Endothelial cell of hepatic sinusoid (primary cell): ENCODE measurements at regions not wholly inside any gene's neighbourhood (a gene's known extent, or its start where the extent isn't known, plus 50 kb on each side); places are given as distances from the start of the nearest gene placed in this dataset.

Experiments
- in situ Hi-C: cut with HindIII; loops from 2 replicates; pipeline ENCODE4 v1.10.0; 2017; ENCODE audit warnings: low sequenced_read_pairs

DNA sequence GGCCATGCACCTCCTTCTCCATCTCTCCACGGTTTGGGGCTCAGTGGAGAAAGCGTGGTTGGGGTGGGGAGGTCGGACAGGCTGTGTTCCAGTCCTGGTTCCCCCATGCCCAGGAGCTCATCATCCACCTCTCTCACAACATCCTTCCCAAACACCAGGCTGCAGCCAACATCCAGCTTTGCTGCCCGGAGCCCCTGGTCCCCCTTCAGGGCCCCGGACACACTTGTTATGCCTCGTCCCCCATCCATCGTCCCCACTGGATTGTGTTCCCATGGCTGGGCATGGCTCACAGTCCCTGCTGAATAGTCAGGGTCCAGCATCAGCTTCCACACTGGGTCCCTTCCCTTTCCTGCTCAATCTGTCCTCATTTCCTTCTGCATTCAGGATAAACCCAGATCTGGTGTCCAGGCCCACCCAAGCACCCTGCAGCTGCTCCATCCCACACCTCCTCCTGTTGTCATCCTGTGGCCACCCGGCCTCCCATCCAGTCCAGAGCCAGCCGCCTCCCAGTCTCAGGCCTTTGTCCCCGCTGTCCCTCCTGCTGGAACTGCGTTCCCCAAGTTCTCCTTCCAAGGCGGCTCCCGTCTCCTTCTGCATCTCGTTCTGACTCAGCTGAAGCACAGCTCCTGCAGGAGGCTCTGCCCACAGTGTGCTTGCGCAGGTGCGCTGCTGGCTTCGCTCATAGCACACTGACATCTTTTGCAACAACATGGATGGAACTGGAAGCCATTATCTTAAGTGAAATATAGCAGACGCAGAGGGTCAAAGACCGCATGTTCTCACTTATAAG, 211.4 kb upstream of the RTL1 start:
- in situ Hi-C loops = no loop called here

DNA sequence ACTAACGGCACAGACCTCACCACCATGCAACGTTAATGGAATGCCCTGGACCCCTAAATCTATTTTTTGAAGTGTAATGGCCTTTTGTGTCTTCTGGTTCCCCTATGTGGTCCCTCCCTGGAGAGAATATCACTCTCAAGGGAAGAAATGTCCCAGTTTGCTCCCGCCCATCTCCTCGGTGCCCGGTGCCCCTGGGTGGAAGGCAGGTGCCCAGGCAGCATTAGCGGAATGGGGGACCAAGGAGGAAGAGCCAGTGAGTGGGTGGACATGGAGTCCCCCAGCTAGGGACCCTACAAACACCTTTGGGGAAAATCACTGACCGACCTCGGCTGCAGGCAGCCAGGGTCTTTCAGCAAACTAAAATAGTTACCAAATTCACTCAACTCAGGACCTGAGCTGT, 212.1 kb upstream of the RTL1 start:
- in situ Hi-C loops = no loop called here

DNA sequence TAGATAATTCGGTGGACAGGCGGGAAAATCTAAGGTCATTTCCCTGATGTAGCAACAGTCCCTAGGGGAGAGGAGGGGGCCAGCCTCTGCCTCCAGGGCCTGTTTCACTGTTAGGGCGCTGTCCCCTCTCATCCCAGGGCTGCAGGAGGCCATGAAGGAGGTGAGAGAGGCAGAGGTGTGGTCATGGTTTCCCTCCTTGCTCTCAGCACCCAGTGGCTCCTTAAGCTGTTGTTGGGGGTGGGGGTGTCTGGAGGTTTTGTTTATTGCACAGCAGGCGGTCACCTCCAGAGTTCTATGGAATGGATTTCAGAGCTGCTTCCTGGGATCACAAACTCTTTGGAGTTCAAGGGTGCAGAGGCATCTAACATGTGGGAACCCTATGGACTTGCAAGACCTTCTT, 212.5 kb upstream of the RTL1 start:
- in situ Hi-C loops = no loop called here

DNA sequence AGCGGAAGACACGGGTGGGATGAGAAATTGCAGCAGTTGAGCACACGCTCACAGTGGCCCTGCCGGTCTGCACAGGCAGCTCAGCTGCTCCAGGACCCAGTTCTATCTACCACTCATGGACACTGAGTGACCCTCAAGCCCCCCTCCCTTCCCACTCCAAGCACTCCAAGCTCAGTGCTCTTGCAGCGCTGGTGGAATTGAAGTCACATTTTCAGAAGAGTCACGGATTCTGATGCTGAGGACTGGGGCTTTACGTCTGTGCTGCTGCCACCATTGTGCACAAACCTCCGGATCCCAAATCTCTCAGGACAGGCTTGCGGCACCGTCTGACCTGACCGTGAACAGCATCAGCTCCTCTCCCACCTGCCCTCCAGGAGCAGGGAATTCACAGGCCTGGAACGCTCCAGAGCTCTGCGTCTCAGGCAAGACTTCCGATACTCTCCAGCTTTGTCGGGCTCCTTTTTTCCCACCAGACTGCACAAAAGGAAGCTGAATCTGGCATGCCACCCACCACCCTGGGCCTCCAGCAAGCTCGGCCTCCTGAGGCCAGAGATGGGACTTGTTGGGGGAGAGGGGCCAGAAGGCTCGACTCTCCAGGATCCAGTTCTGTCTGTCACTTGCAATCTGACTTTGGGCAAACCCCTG, 213.1 kb upstream of the RTL1 start:
- in situ Hi-C loops = no loop called here

DNA sequence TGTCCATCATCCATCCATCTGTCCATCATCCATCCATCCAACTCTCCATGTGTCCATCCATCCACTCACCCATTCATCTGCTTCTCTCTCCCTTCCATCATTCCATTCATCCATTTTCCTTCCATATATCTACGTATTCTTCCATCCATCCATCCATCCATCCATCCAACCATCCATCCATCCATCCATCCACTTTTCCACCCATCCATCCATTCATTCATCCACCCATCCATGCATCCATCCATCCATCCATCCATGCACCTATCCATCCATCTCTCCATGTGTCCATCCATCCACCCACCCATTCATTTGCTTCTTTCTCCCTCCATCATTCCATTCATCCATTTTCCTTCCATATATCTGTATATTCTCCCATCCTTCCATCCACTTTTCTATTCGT, 214.0 kb upstream of the RTL1 start:
- in situ Hi-C loops = no loop called here

DNA sequence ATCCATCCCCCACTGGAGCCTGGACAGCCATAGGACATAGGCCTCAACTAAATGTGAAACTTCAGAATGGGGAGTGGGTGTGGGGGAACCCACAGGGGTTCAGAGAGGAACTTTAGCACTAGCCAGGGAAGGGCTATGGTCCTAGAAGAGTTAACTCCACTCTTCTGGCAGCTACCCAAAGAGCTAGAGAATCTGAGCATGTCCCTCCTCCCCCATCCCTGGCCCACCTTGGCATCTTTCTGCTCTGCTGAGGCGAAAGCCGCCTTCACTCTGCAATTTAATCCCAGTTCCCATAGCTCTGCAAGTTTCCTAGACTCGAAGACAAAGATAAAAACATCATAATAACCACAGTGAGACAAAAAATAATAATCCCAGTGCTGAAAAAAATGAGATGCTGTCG, 214.7 kb upstream of the RTL1 start:
- in situ Hi-C loops = no loop called here

DNA sequence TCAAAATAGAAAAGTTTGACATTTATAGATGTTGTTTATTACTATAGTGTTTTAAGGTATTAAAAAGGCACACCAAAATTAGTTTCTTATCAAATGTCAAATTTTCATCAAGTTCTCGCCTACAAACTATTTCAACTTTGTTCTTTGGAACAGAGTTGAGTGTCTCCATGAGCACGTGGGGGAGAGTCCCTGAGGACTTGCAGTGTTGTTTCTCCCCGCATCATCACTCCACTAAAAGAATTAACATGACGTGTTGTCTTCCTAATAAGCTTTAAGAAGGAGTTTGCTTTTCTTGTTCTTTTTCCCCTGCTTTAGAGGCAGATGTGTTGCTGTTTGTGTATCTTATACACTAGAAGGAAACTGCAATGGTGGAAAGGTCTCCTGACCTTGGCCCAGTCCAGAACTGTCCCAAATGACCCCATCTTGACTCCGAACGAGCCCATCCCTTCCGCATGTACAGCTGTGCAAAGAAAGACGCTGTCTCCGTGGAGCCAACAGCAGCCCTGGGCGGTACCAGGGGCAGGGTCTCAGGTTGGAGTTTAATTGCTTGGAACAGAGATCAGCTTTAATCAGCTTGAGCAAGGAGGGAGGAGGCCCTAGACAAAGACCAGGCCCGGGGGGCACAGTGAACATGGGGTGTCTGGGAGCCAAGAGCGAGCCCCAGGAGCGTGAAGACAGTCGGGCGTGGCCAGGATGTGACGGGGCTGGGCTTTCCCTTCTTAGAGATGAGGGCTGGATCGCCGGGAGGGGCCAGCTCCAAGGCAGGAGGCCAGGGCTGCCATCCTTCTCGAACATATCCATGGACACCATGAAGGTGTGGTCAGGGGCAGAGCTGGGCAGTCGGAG, 215.4 kb upstream of the RTL1 start:
- in situ Hi-C loops = no loop called here

DNA sequence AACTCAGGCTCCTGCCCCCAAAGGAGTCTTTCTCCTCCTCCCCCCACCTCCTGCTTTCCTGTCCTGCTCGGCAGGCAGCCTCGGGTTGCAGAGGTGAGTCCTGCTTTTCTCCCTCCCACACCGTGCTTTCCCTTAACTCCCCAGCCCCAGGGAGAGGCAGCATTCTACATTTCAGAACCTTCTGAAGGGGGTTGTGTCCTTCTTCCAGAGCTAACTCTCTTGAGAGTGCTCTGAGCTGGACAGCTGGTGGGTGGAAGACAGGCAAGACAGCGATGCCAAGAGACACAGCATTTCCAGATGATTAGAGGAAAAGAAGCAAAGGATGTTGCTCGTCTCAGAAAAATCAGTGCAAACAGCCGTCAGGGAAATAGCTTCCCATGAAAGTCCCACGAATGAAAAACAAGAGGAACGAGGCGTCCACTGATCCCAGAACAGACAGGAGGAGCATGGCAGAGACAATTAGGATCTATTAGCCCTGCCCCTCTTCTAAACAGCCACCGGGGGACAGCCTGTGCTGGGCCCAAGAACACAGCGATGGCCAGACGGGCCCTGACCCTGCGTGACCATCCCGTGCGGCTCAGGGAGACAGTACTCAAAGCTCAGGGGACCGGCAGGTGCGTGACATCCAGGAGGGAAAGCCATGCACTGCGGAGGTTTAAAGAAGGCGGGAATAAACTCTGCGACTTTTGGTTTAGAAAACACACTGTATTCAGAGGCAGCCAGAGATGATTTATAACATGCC, 216.5 kb upstream of the RTL1 start:
- in situ Hi-C loops = no loop called here

DNA sequence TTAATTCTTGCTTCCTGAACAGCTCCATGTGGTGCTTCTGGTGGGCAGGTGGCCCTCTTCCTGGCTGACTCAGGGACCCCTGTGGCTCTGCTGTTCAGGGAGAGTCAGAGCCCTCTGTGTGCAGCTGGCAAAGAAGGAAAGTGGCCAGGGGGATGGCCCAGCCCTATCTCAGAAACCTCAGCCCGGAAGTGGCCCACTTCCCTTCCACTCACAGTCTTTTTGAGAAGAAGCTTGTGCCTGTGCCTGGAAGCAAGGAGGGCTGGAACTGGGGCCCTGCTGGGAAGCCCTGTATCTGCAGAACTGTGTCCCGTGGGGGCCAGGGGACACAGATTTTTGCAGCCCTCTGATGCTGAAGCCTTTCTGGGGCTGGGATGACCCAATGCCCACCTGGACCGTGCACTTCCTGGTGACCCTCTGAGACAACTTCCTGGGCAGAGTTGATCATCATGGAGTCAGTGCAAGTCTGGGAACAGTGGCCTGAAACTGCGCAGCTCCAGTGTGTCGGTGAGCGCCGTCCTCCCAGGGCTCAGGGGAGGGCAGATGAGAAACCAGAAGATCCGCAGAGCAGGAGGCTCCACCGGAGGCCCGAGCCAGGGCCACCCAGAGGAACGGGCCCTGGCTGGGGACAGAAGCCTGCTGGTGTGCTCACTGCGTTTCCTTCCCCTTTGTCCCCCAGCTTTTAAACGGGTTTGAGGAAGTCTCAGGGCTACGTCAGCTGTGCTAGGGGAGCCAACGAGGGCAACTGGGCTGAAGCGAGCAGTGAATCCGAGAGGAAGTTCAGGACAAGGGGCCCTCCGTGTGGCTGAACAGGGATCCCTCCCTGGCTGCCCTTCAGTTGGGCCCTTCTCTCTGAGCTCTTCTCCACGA, 217.4 kb upstream of the RTL1 start:
- in situ Hi-C loops = no loop called here

DNA sequence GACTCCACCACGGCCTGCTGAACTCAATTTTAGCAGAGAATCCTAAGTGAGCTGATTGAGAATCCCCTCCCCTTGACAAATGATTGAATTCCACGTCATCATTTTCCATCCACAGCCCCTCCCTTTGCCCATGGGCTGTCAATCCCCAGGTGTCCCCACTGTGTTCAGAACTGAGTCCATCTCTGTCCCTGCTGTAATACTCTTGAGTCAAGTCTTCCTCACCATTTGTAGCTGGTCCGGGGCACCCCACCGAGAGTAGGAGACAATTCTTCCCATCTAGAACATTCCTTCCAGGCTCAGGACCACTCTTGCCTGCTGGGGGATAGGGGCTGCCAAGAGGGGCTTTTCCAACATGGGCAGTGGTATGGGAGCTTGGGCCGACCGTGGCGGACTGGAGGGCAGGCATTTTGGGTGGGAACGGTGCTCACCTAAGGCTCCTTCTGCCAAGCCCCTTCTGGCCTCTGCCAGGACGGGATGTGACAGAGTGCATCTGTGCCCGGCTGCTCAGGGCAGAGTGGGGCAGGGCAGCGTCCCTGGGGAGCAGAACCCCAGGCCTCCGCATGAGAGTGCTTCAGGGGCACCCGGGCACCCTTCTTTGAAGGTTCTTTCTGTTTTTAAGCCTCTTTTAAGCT, 218.1 kb upstream of the RTL1 start:
- in situ Hi-C loops = no loop called here

DNA sequence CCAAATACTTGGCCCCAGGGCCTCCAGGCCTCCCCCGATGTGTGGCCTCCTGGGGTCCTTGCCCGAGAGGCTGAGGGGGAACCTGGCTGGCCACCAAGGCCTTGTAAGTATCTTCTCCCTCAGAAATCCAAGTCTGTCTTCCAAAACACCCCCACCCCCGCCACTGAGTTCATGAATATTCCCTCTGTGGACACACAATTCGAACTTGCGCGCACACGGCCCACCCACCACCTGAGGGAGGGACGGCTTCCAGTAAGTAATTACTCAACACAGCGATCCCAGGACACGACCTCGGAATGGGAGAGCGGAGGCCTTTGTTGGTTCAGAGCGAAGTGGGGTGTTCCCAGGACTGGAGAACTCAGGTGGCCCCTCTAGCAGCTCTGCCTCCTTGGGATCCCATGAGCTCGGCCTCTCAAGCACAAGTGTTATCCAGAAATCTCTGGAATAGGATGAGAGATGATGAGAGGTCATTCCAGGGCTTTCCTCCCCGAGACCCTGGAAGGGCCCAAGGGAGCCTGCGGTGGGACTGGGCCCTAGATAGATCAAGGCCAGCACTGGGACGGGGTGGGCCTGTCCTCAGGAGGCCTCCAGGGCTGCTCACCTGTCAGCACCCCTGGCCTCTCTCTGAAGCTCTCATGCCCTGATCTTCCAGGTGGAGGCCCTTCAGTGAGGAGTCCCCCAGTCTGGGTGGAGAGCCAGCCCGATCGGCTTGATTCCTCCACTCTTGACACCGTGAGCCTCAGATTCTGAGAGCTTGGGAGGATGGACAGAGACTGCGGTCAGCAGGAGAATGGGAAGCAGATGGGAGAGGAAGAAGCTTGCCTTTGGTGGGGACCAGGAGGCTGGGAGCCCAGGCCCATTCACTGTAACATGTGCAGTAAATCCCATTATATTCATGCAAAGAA, 219.0 kb upstream of the RTL1 start:
- in situ Hi-C loops = no loop called here

DNA sequence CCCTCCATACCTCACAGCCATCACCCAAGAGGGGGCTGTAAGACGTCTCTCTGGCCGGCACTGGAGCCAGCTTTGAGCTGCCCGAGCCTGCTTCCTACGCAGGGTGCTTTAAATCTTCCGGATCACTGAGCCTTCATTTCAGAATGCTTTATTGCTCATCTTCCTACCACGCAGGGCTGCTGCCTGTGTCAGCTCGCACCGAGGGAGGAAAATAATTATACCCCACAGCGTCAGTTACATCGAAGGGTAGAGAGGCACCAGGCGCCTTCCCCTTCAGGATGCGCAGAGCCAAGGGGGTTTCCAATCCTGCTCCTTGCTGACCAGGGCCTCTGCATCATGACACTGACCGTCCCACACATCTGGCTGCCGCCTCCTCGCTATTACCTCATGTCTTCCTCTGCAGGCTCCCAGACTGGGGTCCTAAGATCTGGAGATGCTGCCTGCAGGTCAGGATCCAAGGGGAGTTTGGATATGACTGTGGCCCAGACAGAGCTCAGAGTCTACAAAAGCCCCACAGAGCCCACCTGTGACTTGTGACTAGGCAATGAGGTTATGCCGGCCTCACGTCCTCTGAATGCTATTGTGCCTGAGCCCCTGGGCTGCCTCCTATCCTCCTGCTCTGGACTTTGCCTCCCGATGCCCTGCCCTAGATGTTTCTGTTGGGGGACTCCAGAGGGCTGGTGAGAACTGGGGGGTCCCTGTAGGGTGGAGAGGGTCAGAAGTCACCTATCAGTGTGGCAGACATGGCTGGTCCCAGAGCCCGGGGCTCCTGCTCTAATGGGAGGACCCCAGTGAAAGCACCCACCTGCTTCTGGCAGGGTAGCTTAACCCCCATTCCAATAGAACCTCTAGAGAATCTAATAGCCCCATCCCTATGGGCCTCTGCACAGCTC, 220.3 kb upstream of the RTL1 start:
- in situ Hi-C loops = no loop called here

DNA sequence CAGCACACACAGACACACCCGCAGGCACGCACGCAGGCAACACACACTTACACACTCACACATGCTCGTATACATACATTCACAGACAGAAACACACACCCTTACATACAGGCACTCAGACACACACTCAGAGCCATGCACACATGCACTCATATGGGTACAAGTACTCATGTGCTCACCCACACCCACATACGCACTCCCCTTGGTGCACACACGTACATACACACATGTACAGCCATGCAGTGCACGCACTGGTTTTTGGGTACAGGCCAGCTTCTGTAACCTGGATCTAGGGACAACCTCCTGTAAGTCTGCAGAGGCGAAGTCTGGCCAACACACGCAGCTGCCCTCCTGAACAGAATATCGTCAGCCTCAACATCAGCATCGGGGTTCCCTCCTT, 221.3 kb upstream of the RTL1 start:
- in situ Hi-C loops = no loop called here

DNA sequence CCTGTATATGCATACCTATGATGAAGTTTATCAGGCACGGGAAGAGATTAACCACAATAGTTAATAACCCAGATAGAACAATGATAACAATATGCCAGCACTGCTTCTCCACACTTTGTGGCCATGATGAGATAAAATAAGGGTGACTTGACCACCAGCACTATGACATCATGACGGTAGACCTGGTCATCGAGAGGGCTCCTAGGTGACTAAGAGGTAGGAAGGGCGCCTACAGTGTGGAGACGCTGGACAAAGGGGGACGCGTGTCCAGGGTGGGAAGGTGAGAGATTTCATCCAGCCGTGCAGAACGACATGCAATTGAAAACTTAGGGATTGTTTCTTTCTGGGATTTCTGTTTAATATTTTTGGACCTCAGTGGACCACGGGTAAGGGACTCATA, 221.8 kb upstream of the RTL1 start:
- in situ Hi-C loops = no loop called here

DNA sequence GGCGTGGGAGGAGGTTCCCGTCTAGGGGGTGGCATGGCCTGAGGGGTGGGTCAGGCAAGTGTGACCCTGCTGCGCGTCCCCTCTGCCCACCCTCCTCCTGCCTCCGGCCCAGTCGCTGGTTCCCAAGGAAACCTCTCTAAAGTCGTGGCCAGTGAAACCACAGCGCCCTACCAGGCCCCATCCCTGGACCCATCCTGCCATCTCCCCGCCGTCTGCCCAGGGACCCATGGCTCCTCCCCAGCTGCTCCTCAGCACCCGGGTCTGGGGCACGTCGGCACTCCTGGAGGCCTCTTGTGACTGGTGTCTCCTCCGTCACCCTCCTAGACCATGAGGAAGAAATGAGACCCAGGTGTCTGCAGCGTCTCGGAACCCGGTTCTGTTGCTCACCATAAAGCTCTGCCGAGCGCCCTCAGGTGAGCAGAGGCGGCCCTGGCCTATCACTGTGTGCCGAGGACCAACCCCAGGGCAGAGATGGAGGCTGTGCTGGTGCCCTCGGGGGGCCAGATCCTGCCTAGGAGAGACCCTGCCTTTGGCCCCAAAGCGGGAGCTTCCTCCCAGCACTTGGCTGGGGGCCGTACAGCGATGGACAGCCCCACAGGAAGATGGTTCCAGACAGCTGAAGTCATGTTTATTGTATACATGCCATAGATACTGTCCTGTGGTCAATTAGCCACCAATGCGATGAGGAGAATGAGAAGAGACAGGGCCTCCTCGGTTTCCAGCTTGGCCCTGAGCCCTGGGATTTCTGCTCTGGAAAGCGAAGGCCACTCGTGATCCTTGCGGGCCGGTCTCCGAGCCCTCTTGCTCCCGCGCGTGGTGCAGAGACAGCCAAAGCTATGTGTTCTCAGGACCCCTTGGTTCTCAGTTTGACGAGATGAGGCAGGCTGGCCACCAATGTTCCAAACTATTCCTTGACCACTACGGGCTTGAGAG, 222.5 kb upstream of the RTL1 start:
- in situ Hi-C loops = no loop called here

DNA sequence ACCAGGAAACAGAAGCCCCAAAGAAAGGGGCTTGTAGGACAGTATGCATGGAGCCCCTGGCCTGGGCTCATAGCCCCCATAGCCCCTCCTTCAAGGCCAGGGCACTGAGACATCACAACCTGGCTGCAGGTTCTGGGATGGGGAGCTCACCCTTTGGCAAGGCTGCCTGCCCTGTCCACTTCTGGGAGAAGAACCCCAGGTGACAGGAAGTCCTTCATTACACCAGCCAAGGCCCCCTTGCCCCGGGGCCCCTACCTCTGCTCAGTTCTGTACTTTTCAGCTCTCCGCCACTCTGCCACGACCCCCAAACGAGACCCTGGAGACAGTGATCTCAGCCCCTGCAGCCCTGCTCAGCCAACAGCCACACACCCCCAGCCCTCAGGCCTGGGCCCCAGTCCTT, 223.2 kb upstream of the RTL1 start:
- in situ Hi-C loops = no loop called here

DNA sequence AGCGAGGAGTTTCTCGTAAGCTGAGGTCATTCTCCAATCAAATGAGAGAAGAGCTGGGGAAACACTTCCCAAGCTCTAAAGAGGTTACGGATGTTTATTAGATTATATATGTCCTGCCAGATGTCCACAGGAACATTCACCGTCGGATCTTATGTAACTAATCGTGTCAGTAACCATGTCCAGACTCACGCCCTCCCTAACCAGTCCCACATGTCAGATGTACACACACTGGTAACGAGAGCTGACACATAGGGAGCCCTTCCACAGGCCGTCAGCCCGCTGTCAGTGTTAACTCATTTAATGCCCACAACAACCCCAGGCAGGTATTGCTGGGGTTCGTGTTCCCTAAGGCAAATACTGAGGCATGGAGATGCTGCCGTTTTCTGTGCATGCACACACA, 223.7 kb upstream of the RTL1 start:
- in situ Hi-C loops = no loop called here
